Fibroblast of skin of left quadriceps (primary cell): ENCODE measurements at regions not wholly inside any gene's neighbourhood (a gene's known extent, or its start where the extent isn't known, plus 50 kb on each side); places are given as distances from the start of the nearest gene placed in this dataset.
A peak's percentile ranks its signal among the peaks of the same experiment; 100 is the strongest.
"Not testable (repeated sequence)": the region's sequence is repeated elsewhere in the genome, so short reads cannot be mapped to it uniquely, and the experiment has no call there.

Source experiments
- DNase-seq, 2 experiments: peaks; one replicate each; pipeline ENCODE4 v3.0.0-alpha.2; 2013; ENCODE audit warnings: low read depth in 2 of 2

GRCh38 chr4:162841753-162842152, 324.9 kb downstream of the NAF1 start:
- DNase-seq, result no peak

- DNase-seq, result no peak
Measured at GRCh38 chr4:162839814-162840213, 326.9 kb downstream of the NAF1 start.

- DNase-seq, result no peak
Measured at GRCh38 chr4:162838671-162839070, 328.0 kb downstream of the NAF1 start.

GRCh38 chr4:162837679-162838078, 329.0 kb downstream of the NAF1 start:
- no peak for DNase-seq

GRCh38 chr4:162837241-162837640, 329.4 kb downstream of the NAF1 start:
- DNase-seq, result no peak

- DNase-seq, result no peak
Measured at GRCh38 chr4:162836773-162837172, 329.9 kb downstream of the NAF1 start.

- DNase-seq, result not testable (repeated sequence)
Measured at GRCh38 chr4:162836258-162836657, 330.4 kb downstream of the NAF1 start.

GRCh38 chr4:162830899-162831298, 335.8 kb downstream of the NAF1 start:
- no peak for DNase-seq

- DNase-seq, result not testable (repeated sequence)
Measured at GRCh38 chr4:162817374-162817773, 349.3 kb downstream of the NAF1 start.

- DNase-seq, result no peak
Measured at GRCh38 chr4:162804351-162804924, 362.3 kb downstream of the NAF1 start.

- no peak for DNase-seq
Measured at GRCh38 chr4:162803378-162803777, 363.3 kb downstream of the NAF1 start.

GRCh38 chr4:162797108-162797507, 369.6 kb downstream of the NAF1 start:
- no peak for DNase-seq

- peak; percentile 25 to 27 for DNase-seq
Measured at GRCh38 chr4:162793571-162793970, 373.1 kb downstream of the NAF1 start.

GRCh38 chr4:162793004-162793403, 373.7 kb downstream of the NAF1 start:
- DNase-seq, result no peak

GRCh38 chr4:162791226-162791625, 375.5 kb downstream of the NAF1 start:
- peak; percentile 71 to 73 for DNase-seq

- no peak for DNase-seq
Measured at GRCh38 chr4:162787120-162787519, 379.6 kb downstream of the NAF1 start.

- DNase-seq, result no peak
Measured at GRCh38 chr4:162782778-162783525, 383.7 kb downstream of the NAF1 start.

- DNase-seq, result no peak
Measured at GRCh38 chr4:162782096-162782777, 384.5 kb downstream of the NAF1 start.

- DNase-seq, result no peak
Measured at GRCh38 chr4:162770761-162771490, 395.8 kb downstream of the NAF1 start.

- no peak for DNase-seq
Measured at GRCh38 chr4:162767083-162767482, 399.6 kb downstream of the NAF1 start.

- DNase-seq, result no peak
Measured at GRCh38 chr4:162761965-162762364, 404.7 kb downstream of the NAF1 start.

- not testable (repeated sequence) for DNase-seq
Measured at GRCh38 chr4:162740228-162740627, 426.5 kb downstream of the NAF1 start.
